B cell (primary cell): ENCODE measurements at regions not wholly inside any gene's neighbourhood (a gene's known extent, or its start where the extent isn't known, plus 50 kb on each side); places are given as distances from the start of the nearest gene placed in this dataset.

Experiments
- EZH2 ChIP-seq: IDR thresholded peaks from 2 replicates; pipeline ENCODE4 v1.6.1; 2012; ENCODE audit warnings: borderline replicate concordance, low read depth, mild to moderate bottlenecking, moderate library complexity, low read length; ENCODE audit not compliant: insufficient read depth, poor library complexity, severe bottlenecking
- TF ChIP-seq, protein P1 (sequence below): fragments of 200-600 bp; IDR thresholded peaks from one replicate; pipeline ENCODE4 v1.8.0; 2022; ENCODE audit warnings: antibody characterized with exemption, mild to moderate bottlenecking

DNA sequence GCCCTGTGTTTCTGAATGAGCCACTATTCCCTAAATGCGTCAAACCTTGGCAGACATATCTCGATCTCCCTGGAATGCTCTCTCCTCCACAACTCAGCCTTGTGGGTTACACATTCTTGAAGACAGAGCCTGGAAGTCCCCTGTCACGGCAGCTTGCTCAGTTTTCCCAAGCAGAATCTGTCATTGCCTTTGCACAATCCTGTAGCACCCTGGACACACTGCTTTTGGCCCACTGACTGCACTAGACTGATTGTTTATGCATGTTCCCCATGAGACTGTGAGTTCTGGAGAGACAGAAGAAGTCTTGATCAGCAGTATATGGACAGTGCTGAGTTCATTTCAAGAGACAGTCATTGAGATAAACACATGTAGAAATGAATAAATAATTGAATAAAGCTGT is 406.7 kb downstream of the CD83 start:
- TF ChIP-seq, protein P1, sequence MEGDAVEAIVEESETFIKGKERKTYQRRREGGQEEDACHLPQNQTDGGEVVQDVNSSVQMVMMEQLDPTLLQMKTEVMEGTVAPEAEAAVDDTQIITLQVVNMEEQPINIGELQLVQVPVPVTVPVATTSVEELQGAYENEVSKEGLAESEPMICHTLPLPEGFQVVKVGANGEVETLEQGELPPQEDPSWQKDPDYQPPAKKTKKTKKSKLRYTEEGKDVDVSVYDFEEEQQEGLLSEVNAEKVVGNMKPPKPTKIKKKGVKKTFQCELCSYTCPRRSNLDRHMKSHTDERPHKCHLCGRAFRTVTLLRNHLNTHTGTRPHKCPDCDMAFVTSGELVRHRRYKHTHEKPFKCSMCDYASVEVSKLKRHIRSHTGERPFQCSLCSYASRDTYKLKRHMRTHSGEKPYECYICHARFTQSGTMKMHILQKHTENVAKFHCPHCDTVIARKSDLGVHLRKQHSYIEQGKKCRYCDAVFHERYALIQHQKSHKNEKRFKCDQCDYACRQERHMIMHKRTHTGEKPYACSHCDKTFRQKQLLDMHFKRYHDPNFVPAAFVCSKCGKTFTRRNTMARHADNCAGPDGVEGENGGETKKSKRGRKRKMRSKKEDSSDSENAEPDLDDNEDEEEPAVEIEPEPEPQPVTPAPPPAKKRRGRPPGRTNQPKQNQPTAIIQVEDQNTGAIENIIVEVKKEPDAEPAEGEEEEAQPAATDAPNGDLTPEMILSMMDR: no peak
- TF ChIP-seq EZH2: no peak
